ENCODE measurements at regions not wholly inside any gene's neighbourhood (a gene's known extent, or its start where the extent isn't known, plus 50 kb on each side); places are given as distances from the start of the nearest gene placed in this dataset.

GRCh38 chr4:148954011-148954749 is 512.0 kb upstream of the NR3C2 start:
- TF ChIP-seq CTCF (IDR thresholded peaks at IDR 0.05 in 4 of 5, conservative IDR thresholded peaks at IDR 0.05 in 1 of 5) (no peak), POLR2A (IDR thresholded peaks at IDR 0.05) (no peak)

All from gastrocnemius medialis (tissue), 4 donors.